Upper lobe of right lung (tissue), 1 donor: ENCODE measurements at regions not wholly inside any gene's neighbourhood (a gene's known extent, or its start where the extent isn't known, plus 50 kb on each side); places are given as distances from the start of the nearest gene placed in this dataset.

Source experiments
- ATAC-seq: fragments of 200-7000 bp; cut with Tn5 transposase; one replicate; pipeline ENCODE4 v1.9.1; 2020; ENCODE audit warnings: mild to moderate bottlenecking, moderate library complexity
- DNase-seq: peaks from one replicate; pipeline ENCODE4 v3.0.0-alpha.2; 2020
- H3K27ac ChIP-seq: fragments of 200-600 bp; one replicate; pipeline ENCODE4 v1.8.0; 2022
- H3K27me3 ChIP-seq: fragments of 200-600 bp; one replicate; pipeline ENCODE4 v1.8.0; 2022; ENCODE audit warnings: mild to moderate bottlenecking
- H3K36me3 ChIP-seq: fragments of 200-600 bp; one replicate; pipeline ENCODE4 v1.8.0; 2022
- H3K4me1 ChIP-seq: fragments of 200-600 bp; one replicate; pipeline ENCODE4 v1.8.0; 2022
- H3K4me3 ChIP-seq: fragments of 200-600 bp; one replicate; pipeline ENCODE4 v1.8.0; 2022; ENCODE audit warnings: mild to moderate bottlenecking
- H3K9me3 ChIP-seq: fragments of 200-600 bp; one replicate; pipeline ENCODE4 v1.8.0; 2022
- CTCF ChIP-seq: fragments of 200-600 bp; IDR thresholded peaks from one replicate; pipeline ENCODE4 v1.8.0; 2022; ENCODE audit warnings: antibody characterized with exemption
- intact Hi-C: fragments of 100-400 bp; cut with DNase I; formaldehyde crosslinking; loops from one replicate; pipeline ENCODE4 v1.11.0; 2022
- donor health status: DM: no; HTN: yes; CAD: no; lungs with severe emphysema.

GRCh38 chr15:70521576-70522322, 241.6 kb downstream of the UACA start:
- DNase-seq = no peak
- Histone ChIP-seq H3K4me3 (no peak overlapping the region), H3K9me3 (no peaks in the 10 kb centered on the region), H3K27ac (no peak overlapping the region), H3K27me3 (no peaks in the 10 kb centered on the region), H3K36me3 (no peaks in the 10 kb centered on the region), H3K4me1 (no peaks in the 10 kb centered on the region)
- no peak for TF ChIP-seq CTCF
- intact Hi-C loops = no loop called here
- no peak for ATAC-seq

- TF ChIP-seq CTCF = no peak
- Histone ChIP-seq H3K9me3 (no peaks in the 10 kb centered on the region), H3K4me1 (no peaks in the 10 kb centered on the region), H3K27ac (no peak overlapping the region), H3K36me3 (no peaks in the 10 kb centered on the region), H3K4me3 (no peak overlapping the region), H3K27me3 (no peaks in the 10 kb centered on the region)
- DNase-seq (no peak), ATAC-seq (no peak)
- intact Hi-C loops = no loop called here
Measured at GRCh38 chr15:70519616-70520015, 243.7 kb downstream of the UACA start.

- Histone ChIP-seq H3K4me1 (no peaks in the 10 kb centered on the region), H3K9me3 (no peaks in the 10 kb centered on the region), H3K36me3 (no peaks in the 10 kb centered on the region), H3K4me3 (no peak overlapping the region), H3K27me3 (no peaks in the 10 kb centered on the region), H3K27ac (no peak overlapping the region)
- no peak for DNase-seq
- no peak for TF ChIP-seq CTCF
- ATAC-seq = no peak
- intact Hi-C loops = no loop called here
Measured at GRCh38 chr15:70519004-70519365, 244.4 kb downstream of the UACA start.

GRCh38 chr15:70518201-70519003, 245.0 kb downstream of the UACA start:
- Histone ChIP-seq H3K27ac (no peak overlapping the region), H3K36me3 (no peaks in the 10 kb centered on the region), H3K9me3 (no peaks in the 10 kb centered on the region), H3K4me3 (no peak overlapping the region), H3K27me3 (no peaks in the 10 kb centered on the region), H3K4me1 (no peaks in the 10 kb centered on the region)
- intact Hi-C loops = no loop called here
- DNase-seq (no peak), ATAC-seq (no peak)
- no peak for TF ChIP-seq CTCF

- no peak overlapping the region for H3K4me3 ChIP-seq
- TF ChIP-seq CTCF = no peak
- no peaks in the 10 kb centered on the region for H3K36me3 ChIP-seq
- H3K27ac ChIP-seq = no peak overlapping the region
- peak; percentile 36 for ATAC-seq
- no peak for DNase-seq
- H3K27me3 ChIP-seq = no peaks in the 10 kb centered on the region
- H3K4me1 ChIP-seq = no peaks in the 10 kb centered on the region
- intact Hi-C loops = no loop called here
- H3K9me3 ChIP-seq = no peaks in the 10 kb centered on the region
Measured at GRCh38 chr15:70517194-70517590, 246.2 kb downstream of the UACA start.
